ENCODE measurements at regions not wholly inside any gene's neighbourhood (a gene's known extent, or its start where the extent isn't known, plus 50 kb on each side); places are given as distances from the start of the nearest gene placed in this dataset.
"Not testable (repeated sequence)": the region's sequence is repeated elsewhere in the genome, so short reads cannot be mapped to it uniquely, and the experiment has no call there.

DNA sequence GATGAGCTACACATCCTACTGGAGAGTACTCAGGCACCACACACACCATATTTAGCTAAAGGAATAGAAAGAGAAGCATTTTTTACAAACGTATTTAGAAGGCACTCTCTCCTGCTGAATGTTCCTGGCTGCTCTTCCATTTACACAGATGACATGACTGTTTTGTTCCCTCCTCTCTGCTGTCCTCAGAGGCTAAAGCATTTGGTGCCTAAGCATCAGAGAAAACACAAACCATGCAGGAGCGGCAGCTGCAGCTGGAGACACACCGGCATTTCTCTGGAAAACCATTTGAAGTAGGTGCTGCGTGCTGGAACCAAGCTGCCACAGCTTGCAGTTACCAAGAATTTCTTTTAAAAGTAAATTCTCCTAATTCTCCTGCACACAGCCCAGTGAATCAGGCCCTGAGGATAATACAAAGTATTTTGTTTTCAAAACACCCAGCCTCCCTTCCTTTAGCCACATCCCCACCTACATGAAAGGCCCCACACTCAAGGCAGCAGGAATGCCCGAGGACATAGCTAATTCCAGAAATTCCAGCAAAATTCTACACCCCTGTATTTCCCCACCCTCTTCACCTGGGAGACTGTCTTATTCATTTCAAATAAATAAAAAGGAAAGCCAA is 488.9 kb upstream of the SOX11 start:
- Histone ChIP-seq H3K27ac (ENCODE audit: low read depth, low read length) (no peak overlapping the region), H2AFZ (ENCODE audit: low read depth, low read length, severe bottlenecking) (no peak overlapping the region), H3K27me3 (ENCODE audit: low read length) (no peaks in the 10 kb centered on the region), H4K20me1 (ENCODE audit: low read depth, low read length) (no peaks in the 10 kb centered on the region), H3K4me3 (ENCODE audit: insufficient read depth, low read length, poor library complexity, severe bottlenecking) (no peak overlapping the region), H3K9me3 (ENCODE audit: insufficient read depth, low read length) (no peaks in the 10 kb centered on the region), H3F3A (ENCODE audit: insufficient read depth) (no peaks in the 10 kb centered on the region), H3K4me2 (ENCODE audit: low read depth, low read length, poor library complexity, severe bottlenecking) (no peak overlapping the region), H3K9ac (ENCODE audit: low read length) (no peak overlapping the region), H3K79me2 (ENCODE audit: insufficient read depth, low read length) (no peaks in the 10 kb centered on the region), H3K36me3 (ENCODE audit: low read length) (no peaks in the 10 kb centered on the region), H3K9me2 (replicated peaks; ENCODE audit: insufficient read depth, low read length) (no peaks in the 10 kb centered on the region)
- no peak for TF ChIP-seq EZH2phosphoT487 (conservative IDR thresholded peaks at IDR 0.05; ENCODE audit: low read length)
- no peak for TF ChIP-seq CTCF (IDR thresholded peaks at IDR 0.05; ENCODE audit: insufficient read depth, low read length, poor library complexity, severe bottlenecking)

DNA sequence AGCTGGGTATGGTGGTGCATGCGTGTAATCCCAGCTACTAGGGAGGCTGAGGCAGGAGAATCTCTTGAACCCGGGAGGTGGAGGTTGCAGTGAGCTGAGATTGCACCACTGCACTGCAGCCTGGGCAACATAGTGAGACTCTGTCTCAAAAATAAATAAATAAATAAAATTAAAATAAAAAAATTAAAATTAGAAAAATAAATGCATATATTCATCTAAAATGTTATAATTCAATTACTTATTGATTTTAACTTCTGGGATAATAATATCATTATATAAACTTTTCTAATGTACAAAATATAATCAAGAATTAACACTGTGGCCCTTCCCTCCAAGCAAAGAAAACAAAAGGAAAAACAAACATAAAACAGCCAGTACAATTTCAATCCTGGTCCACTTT is 485.4 kb upstream of the SOX11 start:
- not testable (repeated sequence) for H3K4me2 ChIP-seq (ENCODE audit: low read depth, low read length, poor library complexity, severe bottlenecking); H4K20me1 ChIP-seq (ENCODE audit: low read depth, low read length); H3K9ac ChIP-seq (ENCODE audit: low read length); H3K9me2 ChIP-seq (replicated peaks; ENCODE audit: insufficient read depth, low read length); H3K4me3 ChIP-seq (ENCODE audit: insufficient read depth, low read length, poor library complexity, severe bottlenecking); H3K79me2 ChIP-seq (ENCODE audit: insufficient read depth, low read length); H3F3A ChIP-seq (ENCODE audit: insufficient read depth); H3K36me3 ChIP-seq (ENCODE audit: low read length); H3K9me3 ChIP-seq (ENCODE audit: insufficient read depth, low read length); H3K27me3 ChIP-seq (ENCODE audit: low read length); H2AFZ ChIP-seq (ENCODE audit: low read depth, low read length, severe bottlenecking); H3K27ac ChIP-seq (ENCODE audit: low read depth, low read length)

DNA sequence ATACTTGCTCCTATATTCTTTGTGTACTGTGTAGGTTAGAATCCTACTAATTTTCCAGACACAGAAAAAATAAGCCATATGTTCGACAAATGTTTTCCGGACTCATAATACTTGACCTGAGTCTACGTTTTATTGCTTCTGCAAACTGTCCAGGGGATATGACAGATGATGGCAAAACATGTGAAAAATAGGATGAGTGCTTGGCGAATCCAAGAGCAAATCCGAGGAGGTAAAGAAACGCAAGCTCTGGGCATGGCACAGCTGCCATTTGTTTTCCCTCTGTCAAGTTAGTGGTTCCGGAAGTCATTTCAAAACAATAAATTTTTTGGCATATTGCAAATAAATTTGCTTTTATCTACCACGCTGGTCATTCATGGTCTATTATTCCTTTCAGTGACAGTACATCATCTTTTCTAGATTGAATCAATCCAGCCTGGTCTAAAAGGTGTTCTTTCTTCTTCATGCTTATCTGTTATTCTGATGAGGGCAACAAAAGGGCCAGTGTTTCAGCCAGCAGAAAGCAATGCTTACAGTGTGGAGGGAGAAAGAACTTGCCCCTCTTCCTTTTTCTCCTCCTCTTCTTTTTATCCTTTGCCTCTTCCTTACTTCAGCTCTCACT is 476.1 kb upstream of the SOX11 start:
- Histone ChIP-seq H3K79me2 (ENCODE audit: insufficient read depth, low read length) (no peaks in the 10 kb centered on the region), H3K27ac (ENCODE audit: low read depth, low read length) (no peak overlapping the region), H3K36me3 (ENCODE audit: low read length) (no peaks in the 10 kb centered on the region), H3K9ac (ENCODE audit: low read length) (no peak overlapping the region), H3K4me3 (ENCODE audit: insufficient read depth, low read length, poor library complexity, severe bottlenecking) (no peak overlapping the region), H3K4me2 (ENCODE audit: low read depth, low read length, poor library complexity, severe bottlenecking) (no peak overlapping the region), H3K27me3 (ENCODE audit: low read length) (no peaks in the 10 kb centered on the region), H3K9me3 (ENCODE audit: insufficient read depth, low read length) (no peaks in the 10 kb centered on the region), H4K20me1 (ENCODE audit: low read depth, low read length) (no peaks in the 10 kb centered on the region), H2AFZ (ENCODE audit: low read depth, low read length, severe bottlenecking) (no peak overlapping the region), H3F3A (ENCODE audit: insufficient read depth) (no peaks in the 10 kb centered on the region), H3K9me2 (replicated peaks; ENCODE audit: insufficient read depth, low read length) (no peaks in the 10 kb centered on the region)
- TF ChIP-seq EZH2phosphoT487 (conservative IDR thresholded peaks at IDR 0.05; ENCODE audit: low read length) (no peak), CTCF (IDR thresholded peaks at IDR 0.05; ENCODE audit: insufficient read depth, low read length, poor library complexity, severe bottlenecking) (no peak)

GRCh38 chr2:5227062-5227699 is 465.0 kb upstream of the SOX11 start:
- Histone ChIP-seq H3F3A (ENCODE audit: insufficient read depth) (no peaks in the 10 kb centered on the region), H3K9me2 (replicated peaks; ENCODE audit: insufficient read depth, low read length) (no peaks in the 10 kb centered on the region; the same call in 1 of the 2 replicates), H3K9ac (ENCODE audit: low read length) (no peak overlapping the region), H3K36me3 (ENCODE audit: low read length) (no peaks in the 10 kb centered on the region), H3K9me3 (ENCODE audit: insufficient read depth, low read length) (no peaks in the 10 kb centered on the region), H2AFZ (ENCODE audit: low read depth, low read length, severe bottlenecking) (no peak overlapping the region), H3K4me2 (ENCODE audit: low read depth, low read length, poor library complexity, severe bottlenecking) (no peak overlapping the region), H3K27ac (ENCODE audit: low read depth, low read length) (no peak overlapping the region), H3K27me3 (ENCODE audit: low read length) (no peaks in the 10 kb centered on the region), H4K20me1 (ENCODE audit: low read depth, low read length) (no peaks in the 10 kb centered on the region), H3K4me3 (ENCODE audit: insufficient read depth, low read length, poor library complexity, severe bottlenecking) (no peak overlapping the region), H3K79me2 (ENCODE audit: insufficient read depth, low read length) (no peaks in the 10 kb centered on the region)
- no peak for TF ChIP-seq EZH2phosphoT487 (conservative IDR thresholded peaks at IDR 0.05; ENCODE audit: low read length)
- no peak for TF ChIP-seq CTCF (IDR thresholded peaks at IDR 0.05; ENCODE audit: insufficient read depth, low read length, poor library complexity, severe bottlenecking)
